ENCODE measurements at regions not wholly inside any gene's neighbourhood (a gene's known extent, or its start where the extent isn't known, plus 50 kb on each side); places are given as distances from the start of the nearest gene placed in this dataset.

DNA sequence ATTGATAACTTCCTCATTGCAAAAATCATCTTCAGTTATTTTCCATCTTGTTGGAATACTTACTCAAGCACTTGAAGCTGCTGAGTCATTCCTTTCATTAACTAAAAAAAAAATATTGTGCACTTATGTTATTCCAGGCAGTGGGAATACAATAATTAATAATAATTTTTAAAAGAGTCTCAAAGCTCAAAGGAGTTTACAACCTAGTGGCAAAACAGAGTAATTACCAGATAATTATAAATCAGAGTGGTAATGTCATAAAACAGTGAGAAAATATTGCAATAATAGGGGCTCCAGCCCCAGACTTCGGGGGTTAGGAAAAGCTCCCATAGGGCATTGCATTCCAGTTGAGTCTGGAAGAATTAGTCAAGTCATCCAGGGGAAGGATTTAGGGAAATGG is 79.6 kb downstream of the DDX53 start:
- TF ChIP-seq, protein P1, sequence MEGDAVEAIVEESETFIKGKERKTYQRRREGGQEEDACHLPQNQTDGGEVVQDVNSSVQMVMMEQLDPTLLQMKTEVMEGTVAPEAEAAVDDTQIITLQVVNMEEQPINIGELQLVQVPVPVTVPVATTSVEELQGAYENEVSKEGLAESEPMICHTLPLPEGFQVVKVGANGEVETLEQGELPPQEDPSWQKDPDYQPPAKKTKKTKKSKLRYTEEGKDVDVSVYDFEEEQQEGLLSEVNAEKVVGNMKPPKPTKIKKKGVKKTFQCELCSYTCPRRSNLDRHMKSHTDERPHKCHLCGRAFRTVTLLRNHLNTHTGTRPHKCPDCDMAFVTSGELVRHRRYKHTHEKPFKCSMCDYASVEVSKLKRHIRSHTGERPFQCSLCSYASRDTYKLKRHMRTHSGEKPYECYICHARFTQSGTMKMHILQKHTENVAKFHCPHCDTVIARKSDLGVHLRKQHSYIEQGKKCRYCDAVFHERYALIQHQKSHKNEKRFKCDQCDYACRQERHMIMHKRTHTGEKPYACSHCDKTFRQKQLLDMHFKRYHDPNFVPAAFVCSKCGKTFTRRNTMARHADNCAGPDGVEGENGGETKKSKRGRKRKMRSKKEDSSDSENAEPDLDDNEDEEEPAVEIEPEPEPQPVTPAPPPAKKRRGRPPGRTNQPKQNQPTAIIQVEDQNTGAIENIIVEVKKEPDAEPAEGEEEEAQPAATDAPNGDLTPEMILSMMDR (IDR thresholded peaks at IDR 0.05; ENCODE audit: borderline replicate concordance, extremely low read depth, low read length, poor library complexity, severe bottlenecking), result no peak
- no peak for TF ChIP-seq EZH2 (IDR thresholded peaks at IDR 0.05; ENCODE audit: borderline replicate concordance, low read depth, low read length, severe bottlenecking)

Measured in DND-41 (cell line).